IPS-NIHi11 (cell line): ENCODE measurements at regions not wholly inside any gene's neighbourhood (a gene's known extent, or its start where the extent isn't known, plus 50 kb on each side); places are given as distances from the start of the nearest gene placed in this dataset.

Source experiments
- DNase-seq: peaks from one replicate; pipeline ENCODE4 v3.0.0; 2012; ENCODE audit warnings: mixed read lengths, low spot score

GRCh38 chr16:86998196-86999001 is 318.8 kb downstream of the C16orf95 start:
- DNase-seq: no peak

- DNase-seq: no peak
Measured at GRCh38 chr16:87000001-87000400, 317.2 kb downstream of the C16orf95 start.

GRCh38 chr16:87002717-87003413 is 314.3 kb downstream of the C16orf95 start:
- DNase-seq: no peak

GRCh38 chr16:87003414-87003755 is 313.8 kb downstream of the C16orf95 start:
- DNase-seq: no peak

GRCh38 chr16:87006021-87006420 is 311.2 kb downstream of the C16orf95 start:
- DNase-seq: no peak

- no peak for DNase-seq
Measured at GRCh38 chr16:87006789-87007745, 310.1 kb downstream of the C16orf95 start.

- no peak for DNase-seq
Measured at GRCh38 chr16:87007907-87008306, 309.3 kb downstream of the C16orf95 start.

GRCh38 chr16:87008664-87009063 is 308.5 kb downstream of the C16orf95 start:
- DNase-seq: no peak

GRCh38 chr16:87012954-87013938 is 303.9 kb downstream of the C16orf95 start:
- DNase-seq: no peak

GRCh38 chr16:87014112-87014511 is 303.1 kb downstream of the C16orf95 start:
- no peak for DNase-seq

- DNase-seq: no peak
Measured at GRCh38 chr16:87015021-87015420, 302.2 kb downstream of the C16orf95 start.

- no peak for DNase-seq
Measured at GRCh38 chr16:87016046-87017035, 300.9 kb downstream of the C16orf95 start.

GRCh38 chr16:87017371-87018012 is 299.7 kb downstream of the C16orf95 start:
- no peak for DNase-seq

- DNase-seq: no peak
Measured at GRCh38 chr16:87025676-87026075, 291.5 kb downstream of the C16orf95 start.

GRCh38 chr16:87027056-87027616 is 290.1 kb downstream of the C16orf95 start:
- no peak for DNase-seq

GRCh38 chr16:87028481-87029320 is 288.5 kb downstream of the C16orf95 start:
- DNase-seq: no peak

GRCh38 chr16:87032554-87032953 is 284.6 kb downstream of the C16orf95 start:
- DNase-seq: no peak

GRCh38 chr16:87033021-87033471 is 284.1 kb downstream of the C16orf95 start:
- no peak for DNase-seq
